ENCODE measurements at regions not wholly inside any gene's neighbourhood (a gene's known extent, or its start where the extent isn't known, plus 50 kb on each side); places are given as distances from the start of the nearest gene placed in this dataset.
"Not testable (repeated sequence)": the region's sequence is repeated elsewhere in the genome, so short reads cannot be mapped to it uniquely, and the experiment has no call there.

DNA sequence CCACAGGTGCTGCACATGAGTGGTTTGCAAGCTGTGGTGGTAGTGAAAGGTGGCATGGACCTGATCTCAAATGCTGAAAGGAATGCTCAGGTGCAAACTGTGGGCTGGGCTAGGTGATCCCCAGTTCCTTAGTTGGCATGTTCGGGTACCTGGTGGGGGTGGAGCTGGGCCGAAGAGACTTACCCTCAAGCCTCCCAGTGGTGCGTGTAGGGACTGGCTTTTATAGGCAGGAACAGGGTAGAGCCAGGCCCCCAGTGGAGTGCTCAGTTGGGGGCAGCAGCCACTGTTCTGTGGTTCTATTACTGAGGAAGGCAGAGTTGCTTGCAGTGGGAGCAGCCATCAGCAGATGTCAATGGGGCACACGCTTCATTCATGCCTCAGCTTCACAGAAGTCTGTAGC is 399.8 kb downstream of the HTR1B start:
- no peak for FAIRE-seq

DNA sequence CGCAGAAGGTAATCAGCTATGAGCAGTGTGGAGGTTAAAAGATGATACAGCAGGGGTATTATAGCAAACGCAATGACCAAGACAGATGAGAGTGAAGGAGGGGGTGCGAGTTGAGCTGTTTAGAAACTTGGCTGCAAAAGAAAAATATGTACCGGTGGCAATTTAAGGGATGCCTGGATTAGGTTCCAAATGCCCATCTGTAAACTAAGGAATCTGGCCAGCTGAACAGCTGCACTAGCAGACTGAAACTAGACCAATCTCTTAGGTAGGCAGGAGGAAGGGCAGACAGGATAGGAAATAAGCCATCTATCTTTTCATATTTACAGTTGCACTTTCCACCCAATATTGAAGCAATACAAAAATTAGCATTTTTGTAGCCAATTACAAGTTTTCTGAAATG is 407.6 kb downstream of the HTR1B start:
- no peak for FAIRE-seq

DNA sequence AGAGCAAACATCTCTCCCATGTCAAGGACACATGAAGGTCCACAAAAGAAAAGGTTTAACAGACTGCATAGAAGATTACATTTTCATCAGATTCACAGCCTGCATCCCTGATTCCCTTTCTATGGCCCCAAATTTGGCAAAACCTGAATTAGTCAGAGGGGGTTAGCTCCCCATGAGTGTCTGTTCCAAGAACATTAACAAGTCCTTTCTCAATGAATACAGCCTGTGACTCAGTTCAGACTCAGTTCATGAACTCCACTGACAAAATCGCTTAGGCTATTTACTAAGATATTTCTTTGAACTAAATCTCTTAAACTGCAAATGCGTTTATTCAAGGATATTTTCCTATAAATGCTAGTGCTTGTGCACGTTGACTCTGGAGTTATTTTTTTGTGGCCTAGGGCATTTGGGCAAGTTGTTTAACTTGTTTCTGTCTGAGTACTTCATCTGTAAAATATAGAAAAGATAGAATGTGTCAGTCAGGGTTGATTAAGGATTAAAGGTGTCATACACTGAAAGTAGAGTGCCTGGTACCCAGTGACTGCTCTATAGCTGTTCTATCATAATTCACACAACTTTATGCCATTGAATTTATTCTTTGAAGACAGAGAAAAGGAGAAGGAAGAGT is 422.6 kb downstream of the HTR1B start:
- no peak for FAIRE-seq

DNA sequence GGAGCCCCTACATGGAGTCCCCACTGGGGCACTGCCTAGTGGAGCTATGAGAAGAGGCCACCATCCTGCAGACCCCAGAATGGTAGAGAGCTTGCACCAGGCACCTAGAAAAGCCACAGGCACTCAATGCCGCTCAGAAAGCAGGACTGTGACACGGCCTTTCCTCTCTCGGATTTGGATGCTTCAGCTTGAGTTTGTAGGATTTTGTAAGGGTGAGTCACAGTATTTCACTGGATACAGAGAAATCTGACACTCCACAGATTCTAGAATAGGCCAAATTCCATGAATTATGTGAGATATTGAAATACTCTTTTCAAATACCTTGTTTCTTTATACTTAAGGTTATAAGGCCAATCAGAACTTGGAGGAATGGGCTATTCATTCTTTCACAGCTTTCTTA is 424.5 kb downstream of the HTR1B start:
- FAIRE-seq = no peak

DNA sequence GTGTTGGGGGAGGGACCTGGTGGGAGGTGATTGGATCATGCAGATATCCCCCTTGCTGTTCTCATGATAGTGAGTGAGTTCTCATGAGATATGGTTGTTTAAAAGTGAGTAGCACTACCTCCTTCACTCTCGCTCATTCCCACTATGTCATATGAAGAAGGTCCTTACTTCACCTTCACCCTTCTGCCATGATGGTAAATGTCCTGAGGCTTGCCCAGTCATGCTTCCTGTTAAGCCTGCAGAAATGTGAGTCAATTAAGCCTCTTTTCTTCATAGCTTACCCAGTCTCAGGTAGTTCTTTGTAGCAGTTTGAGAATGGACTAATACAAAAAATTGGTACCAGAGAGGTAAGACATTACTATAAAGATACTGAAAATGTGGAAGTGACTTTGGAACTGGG is 425.9 kb downstream of the HTR1B start:
- FAIRE-seq = no peak

DNA sequence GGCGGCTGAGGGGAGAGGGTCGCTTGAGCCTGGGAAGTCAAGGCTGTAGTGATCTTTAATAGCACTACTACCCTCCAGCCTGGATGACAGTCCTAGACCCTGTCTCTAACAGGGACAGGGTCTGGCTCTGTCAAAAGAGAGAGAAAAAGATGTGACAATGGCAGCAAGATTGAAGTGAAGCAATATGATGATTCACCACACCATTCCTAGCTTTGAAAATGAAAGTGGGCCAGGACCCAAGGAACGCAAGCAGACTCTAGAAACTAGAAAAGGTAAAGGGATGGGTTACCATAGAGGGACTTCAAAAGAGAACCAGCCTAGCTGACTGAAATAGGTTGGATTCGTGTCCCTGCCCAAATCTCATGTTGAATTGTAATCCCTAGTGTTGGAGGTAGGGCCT is 426.9 kb downstream of the HTR1B start:
- no peak for FAIRE-seq

DNA sequence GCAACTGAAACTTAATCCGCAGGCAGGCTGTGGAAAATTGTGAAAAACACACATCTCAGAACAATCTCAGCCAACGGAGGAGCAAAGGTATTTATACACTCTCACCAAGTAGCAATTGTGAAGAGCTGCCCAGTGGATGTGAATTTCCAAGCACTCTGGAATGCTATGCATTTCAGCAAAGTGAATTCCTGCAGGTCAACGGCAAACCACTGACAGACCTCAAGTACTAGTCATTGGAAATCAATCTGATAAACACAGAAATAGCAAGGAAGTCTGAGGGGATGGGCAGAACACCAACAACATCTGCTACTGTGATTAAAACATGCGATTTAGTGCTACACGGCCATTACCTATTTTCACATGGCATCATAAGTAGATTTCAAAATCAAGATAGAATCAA is 429.1 kb downstream of the HTR1B start:
- FAIRE-seq = no peak

DNA sequence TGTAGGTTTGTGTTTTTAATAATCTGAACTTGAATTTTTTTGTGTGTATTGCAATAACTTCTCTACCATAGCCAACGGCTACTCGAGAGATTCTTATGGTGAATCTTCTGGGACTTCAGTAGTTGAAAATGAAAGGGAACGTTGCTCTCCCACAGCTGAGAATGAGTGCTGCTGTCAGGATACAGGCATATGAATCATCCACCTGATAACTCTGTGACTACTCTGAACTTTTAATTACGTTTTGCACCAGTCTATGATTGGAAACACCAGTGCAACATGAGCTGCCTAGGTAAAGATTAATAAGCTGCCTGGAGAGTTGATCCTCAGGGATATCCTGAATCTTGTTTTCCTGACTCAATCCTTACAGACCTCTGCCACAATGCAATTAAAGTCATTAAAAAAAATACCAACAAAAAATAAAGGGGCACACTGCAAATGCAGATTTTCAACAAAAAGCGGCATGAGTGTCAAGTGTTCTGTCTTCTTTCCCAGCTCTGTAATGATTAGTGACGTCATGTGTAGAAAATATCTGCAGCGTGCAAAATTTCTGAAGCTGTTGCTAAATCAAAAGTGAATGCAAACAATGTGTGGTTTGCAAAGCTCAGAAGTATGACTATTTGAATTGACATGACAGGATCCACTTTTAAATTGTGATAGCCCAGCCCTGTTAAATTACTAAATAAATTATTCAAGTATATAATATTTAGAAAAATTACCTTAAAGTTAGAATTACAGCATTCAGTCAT is 432.2 kb downstream of the HTR1B start:
- FAIRE-seq = no peak

DNA sequence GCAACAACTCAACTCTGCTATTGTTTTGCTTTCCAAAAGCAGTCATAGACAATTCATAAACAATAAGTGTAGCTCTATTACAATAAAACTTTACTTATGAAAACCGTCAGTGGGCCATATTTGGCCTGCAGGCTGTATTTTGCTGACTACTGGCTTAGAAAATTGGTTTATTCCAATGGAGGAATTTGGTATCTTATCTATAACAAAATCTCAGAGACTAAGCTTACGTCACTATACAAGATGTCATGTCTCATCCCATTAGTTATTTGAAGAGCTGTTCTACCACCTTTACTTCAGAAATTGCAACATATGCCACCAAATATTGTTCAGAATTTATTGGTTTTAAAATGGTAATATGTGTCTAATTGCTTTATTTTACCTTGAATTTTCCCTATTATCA is 436.9 kb downstream of the HTR1B start:
- FAIRE-seq = no peak

DNA sequence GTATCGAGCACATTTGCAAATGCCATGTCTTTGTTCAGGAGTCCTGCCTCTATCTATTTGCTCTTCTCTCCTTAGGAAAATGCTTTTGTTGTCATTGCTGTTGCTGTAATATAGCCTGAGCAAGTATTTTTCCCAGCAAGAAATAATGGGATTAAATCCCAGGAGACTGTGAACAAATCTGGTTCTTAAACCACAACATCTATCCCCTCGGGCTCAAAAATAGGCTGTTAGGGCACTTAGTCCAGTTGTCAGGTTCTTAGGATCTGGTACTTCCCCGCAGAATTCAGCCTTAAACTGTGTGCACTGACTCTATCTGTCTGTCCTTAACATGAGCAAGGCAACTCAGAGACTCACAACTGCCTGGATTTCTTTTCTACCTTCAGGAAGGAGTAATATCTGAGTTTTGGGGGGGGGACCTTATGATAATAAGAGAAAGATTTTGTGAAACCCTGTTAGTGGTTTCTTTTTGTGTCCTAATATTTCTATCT is 437.5 kb downstream of the HTR1B start:
- FAIRE-seq = no peak

DNA sequence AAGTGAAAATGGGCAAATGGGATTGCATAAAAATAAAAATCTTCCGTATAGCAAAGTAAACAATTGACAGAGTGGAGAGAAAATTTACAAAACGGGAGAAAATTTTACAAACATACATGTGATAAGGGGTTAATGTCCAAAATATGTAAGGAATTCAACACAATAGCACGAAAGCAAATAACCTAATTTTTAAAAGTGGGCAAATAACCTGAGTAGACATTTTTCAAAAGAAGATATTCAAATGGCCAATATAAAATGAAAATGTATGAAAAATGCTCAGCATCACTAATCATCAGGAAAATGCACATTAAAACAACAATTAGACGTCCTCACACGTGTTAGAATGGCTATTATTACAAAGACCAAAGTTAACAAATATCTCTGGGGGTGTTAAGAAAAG is 441.5 kb downstream of the HTR1B start:
- no peak for FAIRE-seq

DNA sequence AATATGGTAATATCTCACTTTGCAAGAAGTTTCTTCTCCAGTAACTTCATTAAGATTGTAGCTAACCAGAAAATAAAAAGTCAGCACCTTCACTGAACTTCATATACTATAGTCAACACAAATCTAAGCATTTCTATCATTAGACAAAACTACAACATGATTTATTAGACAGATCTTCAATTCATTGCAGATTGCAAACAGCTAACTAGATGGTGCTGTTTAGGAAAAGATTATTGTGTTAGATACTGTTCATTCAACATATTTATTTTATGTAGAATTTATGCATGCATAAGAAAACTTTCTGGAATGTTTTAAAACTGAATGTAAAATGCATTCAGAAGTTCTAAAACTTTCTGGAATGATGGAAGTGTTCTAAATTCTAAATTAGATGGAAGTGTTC is 442.1 kb downstream of the HTR1B start:
- FAIRE-seq = no peak

DNA sequence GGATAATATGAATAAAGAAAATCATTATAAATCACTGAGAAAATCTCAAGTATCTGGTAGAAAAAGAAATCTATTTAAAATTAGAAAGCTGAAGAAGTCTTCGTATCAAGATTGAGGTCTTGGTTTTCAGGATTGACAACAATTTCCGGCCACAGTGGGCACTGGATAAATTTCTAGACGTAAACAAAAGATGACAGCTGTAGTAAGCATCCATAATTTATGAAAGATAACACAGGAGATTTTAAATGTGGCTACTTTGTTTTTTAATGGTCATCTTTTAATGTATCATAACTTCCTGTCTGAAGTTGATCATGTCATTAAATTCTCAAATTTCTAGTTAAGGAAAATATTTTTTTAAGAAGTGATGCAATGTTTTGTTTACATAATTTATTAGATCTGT is 444.2 kb downstream of the HTR1B start:
- no peak for FAIRE-seq

DNA sequence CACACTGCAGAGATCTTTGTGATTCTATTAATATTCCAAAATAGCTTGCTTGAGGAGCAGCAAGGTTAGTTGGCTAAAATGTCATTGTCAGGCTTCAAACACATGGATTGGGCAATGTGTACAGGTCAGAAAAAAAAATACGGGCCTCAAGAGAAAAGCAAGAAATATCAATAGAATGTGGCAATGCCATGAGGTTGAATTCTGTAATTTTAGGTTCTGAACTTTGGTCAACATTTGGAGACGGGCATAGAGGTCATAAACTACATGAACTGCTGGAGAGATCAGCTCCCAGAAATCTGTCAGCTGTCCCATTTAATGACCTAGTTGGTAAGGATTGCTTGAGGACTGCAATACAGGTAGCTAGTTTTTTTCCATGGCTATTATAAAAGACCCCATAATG is 445.8 kb downstream of the HTR1B start:
- FAIRE-seq = no peak

DNA sequence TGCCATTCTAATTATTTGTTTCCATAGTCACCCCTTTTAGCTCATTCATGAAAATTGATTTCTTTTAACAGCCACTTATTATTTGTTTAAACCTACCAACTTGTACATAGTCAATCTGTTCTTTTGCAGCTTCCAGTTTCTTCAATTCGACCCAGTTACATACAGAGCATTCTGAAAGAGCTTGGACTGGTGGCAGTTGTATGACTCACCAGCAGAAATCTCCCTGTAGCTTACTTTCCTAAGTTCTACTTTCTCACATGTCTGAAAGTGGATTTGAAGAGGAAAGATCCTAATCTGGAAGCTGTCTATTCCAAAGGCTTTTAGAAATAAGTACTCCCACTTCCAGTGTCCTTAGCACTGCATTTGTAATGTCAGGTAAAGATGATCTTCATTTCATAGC is 447.9 kb downstream of the HTR1B start:
- no peak for FAIRE-seq

DNA sequence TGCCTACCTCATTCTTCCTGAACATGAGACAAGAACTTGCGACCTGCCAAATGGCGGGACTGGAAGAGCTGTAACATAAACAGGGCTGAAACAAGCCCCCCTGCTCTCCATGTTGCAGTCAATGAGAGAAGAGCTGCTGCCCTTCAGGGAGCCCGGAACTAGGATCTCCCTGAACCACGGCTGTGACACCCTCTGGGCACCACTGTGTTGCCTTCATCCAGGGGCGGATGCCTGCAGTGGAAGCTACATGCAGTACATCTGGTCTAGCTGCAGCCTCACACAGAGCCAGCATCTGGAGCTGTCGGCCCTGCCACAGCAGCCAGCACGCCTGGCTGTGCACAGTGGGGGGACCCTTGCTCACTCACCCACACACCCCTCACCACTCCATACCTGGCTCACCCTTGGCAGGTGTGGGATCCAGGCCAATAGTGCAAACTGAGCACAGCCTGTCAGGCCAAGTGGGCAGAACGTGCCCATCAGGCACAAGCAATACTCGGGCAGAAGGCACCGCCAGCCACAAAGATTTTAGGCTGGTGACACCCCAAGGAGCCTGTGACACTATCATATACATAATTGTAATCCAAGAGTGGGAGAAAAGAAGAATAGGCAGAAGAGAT is 451.3 kb downstream of the HTR1B start:
- FAIRE-seq = no peak

DNA sequence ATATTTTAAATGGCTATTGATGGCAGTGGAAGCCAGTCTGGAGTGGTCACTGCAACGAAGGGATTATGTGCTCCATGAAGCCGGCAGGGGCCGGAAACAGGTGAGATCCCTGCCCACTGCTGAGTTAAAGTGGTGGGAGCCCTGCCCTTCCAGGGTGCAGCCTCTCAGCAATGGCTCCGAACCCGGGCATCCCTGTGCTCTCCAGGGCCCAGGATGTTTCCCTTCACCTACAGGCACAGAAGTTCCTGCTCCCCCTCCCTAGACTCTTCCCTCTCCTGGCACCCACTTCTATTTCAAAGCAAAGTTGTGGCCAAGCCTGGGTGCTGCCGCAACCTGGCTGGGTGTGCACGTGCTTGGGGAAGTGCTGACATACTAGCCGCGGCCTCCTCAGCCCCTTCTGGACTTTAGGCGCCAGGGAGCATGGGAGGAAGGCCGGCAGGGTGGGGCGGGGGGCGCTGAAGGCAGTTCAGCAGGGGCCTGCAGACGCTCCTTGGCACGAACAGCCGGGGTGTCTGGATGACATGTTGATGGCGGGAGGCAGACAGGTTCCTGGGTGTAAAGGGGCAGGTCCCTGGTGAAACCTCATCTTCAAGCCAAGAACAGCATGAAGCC is 452.3 kb downstream of the HTR1B start:
- FAIRE-seq = no peak

DNA sequence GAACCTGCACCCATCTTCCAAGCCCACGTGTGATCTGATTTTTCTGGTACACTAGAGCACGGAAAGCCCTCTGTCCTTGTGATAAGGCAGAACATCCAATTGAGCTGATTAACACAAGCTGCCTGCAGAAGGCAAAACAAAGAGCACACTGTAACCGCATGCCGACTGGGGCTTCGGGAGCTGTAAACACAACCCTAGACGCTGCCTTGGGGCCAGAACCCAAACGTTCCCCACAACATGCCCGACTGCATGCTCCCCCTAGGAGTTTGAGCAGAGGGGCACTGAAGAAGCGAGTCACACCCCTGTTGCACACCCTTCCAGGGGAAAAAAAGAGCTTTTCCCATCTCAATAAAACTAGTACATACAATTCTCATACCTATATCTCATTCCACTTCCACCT is 470.7 kb downstream of the HTR1B start:
- FAIRE-seq = no peak

DNA sequence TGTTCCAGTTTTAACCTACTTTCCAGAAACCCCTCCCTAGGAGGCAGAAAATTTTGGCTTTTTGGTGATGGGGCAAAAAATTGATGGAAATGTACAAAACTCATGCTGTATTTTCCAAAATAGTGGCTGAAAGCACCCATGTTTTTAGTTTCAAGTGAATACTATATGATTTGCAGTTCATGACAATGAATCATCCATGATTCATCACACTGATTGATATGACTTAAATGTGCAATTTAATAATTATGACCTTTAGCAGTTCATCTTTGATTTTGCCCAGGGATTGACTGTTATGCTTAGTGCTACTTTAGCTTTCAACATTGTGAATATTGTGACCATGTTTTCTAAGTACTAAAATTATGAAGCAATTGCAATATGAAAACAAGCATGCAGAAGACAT is 478.7 kb downstream of the HTR1B start:
- FAIRE-seq = no peak

DNA sequence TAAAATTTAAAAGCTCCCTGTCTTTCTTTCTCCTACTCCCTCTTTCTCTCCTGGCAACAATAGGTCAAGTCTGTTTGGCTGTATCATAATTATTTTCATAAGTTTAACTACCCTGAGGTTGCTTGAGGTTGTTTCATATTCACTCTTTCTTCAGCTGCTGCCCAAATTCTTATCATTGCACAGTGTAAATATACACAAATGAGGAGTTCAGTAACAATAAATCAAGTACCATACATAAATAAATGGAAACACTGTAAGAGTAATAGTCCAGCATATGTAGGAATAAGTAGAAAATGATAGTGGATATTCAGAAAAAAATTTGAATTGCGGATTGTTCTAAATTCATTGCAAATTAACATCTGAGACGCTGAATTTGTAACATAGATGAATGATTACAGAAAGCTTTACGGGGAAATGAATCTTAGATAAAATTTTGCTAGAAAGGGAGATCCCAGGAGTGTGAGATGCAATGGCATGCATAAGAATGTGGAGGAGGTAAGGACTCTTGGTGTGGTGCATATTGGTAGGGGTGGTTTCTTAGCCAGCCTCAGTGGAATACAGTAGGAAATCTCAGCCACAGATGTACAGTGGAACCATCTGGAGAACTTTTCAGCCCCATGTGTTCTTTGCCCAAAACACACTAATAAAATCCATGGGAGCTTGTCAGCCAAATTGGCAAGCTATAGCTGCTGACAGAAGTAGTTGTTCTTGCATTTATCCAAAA is 480.7 kb downstream of the HTR1B start:
- no peak for FAIRE-seq

DNA sequence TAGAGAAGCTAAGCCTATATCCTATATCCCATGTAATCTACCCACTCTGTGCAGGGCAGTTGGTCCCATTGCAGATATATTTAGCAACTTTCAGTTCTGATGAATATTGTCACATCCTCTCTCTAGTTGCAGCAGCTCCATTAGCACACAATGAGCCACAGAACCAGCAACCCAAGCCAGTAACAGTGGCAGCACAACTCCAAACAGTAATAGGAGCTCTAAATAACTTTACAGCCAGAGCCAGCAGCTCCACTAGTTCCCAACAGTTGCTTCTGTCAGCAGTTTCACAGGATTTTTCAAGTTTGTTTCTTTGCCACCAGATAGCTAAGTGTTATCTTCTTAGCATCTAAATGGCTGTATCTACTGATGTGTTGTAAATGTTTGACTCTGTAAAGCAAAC is 490.8 kb downstream of the HTR1B start:
- no peak for FAIRE-seq

DNA sequence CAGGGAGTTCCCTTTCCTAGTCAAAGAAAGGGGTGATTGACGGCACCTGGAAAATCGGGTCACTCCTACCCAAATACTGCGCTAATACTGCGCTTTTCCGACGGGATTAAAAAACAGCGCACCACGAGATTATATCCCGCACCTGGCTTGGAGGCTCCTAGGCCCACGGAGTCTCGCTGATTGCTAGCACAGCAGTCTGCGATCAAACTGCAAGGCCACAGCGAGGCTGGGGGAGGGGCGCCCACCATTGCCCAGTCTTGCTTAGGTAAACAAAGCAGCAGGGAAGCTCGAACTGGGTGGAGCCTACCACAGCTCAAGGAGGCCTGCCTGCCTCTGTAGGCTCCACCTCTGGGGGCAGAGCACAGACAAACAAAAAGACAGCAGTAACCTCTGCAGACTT is 504.1 kb downstream of the HTR1B start:
- FAIRE-seq = not testable (repeated sequence)
